ENCODE measurements at regions not wholly inside any gene's neighbourhood (a gene's known extent, or its start where the extent isn't known, plus 50 kb on each side); places are given as distances from the start of the nearest gene placed in this dataset.

- Mint-ChIP-seq H3K9me3 (peaks cover 6% of the 10 kb centered on the region), H3K4me3 (no peak overlapping the region), H3K27me3 (ENCODE audit: low read depth) (no peaks in the 10 kb centered on the region), H3K4me1 (no peaks in the 10 kb centered on the region), H3K27ac (ENCODE audit: unreplicated experiment) (no peak overlapping the region), H3K36me3 (ENCODE audit: low read depth) (no peaks in the 10 kb centered on the region)
- DNase-seq (ENCODE audit: low read depth, low spot score): no peak
- TF ChIP-seq CTCF (conservative IDR thresholded peaks at IDR 0.05): no peak
Observed at GRCh38 chr4:63269156-63269555, 1140.1 kb downstream of the TECRL start.

GRCh38 chr4:63233671-63234070 is 1175.6 kb downstream of the TECRL start:
- TF ChIP-seq CTCF (conservative IDR thresholded peaks at IDR 0.05): no peak
- Mint-ChIP-seq H3K27me3 (ENCODE audit: low read depth) (no peaks in the 10 kb centered on the region), H3K9me3 (no peaks in the 10 kb centered on the region), H3K4me1 (peaks cover 5% of the 10 kb centered on the region), H3K27ac (ENCODE audit: unreplicated experiment) (no peak overlapping the region), H3K36me3 (ENCODE audit: low read depth) (no peaks in the 10 kb centered on the region), H3K4me3 (no peak overlapping the region)
- DNase-seq (ENCODE audit: low read depth, low spot score): no peak

- no peak for TF ChIP-seq CTCF (conservative IDR thresholded peaks at IDR 0.05)
- H3K27me3 Mint-ChIP-seq (ENCODE audit: low read depth): no peaks in the 10 kb centered on the region
- no peak overlapping the region for H3K27ac Mint-ChIP-seq (ENCODE audit: unreplicated experiment)
- no peaks in the 10 kb centered on the region for H3K9me3 Mint-ChIP-seq
- no peak for DNase-seq (ENCODE audit: low read depth, low spot score)
- H3K4me3 Mint-ChIP-seq: no peak overlapping the region
- H3K4me1 Mint-ChIP-seq: peaks cover 5% of the 10 kb centered on the region
- H3K36me3 Mint-ChIP-seq (ENCODE audit: low read depth): no peaks in the 10 kb centered on the region
Observed at GRCh38 chr4:63232058-63232457, 1177.2 kb downstream of the TECRL start.

- peaks cover 7% of the 10 kb centered on the region for H3K4me1 Mint-ChIP-seq
- no peak for TF ChIP-seq CTCF (conservative IDR thresholded peaks at IDR 0.05)
- H3K36me3 Mint-ChIP-seq (ENCODE audit: low read depth): peaks cover 3% of the 10 kb centered on the region
- H3K27ac Mint-ChIP-seq (ENCODE audit: unreplicated experiment): no peak overlapping the region
- H3K4me3 Mint-ChIP-seq: no peak overlapping the region
- no peak for DNase-seq (ENCODE audit: low read depth, low spot score)
- H3K27me3 Mint-ChIP-seq (ENCODE audit: low read depth): no peaks in the 10 kb centered on the region
- peaks cover 4% of the 10 kb centered on the region for H3K9me3 Mint-ChIP-seq
Observed at GRCh38 chr4:63226229-63226628, 1183.0 kb downstream of the TECRL start.

- H3K36me3 Mint-ChIP-seq (ENCODE audit: low read depth): peaks cover 3% of the 10 kb centered on the region
- no peaks in the 10 kb centered on the region for H3K27me3 Mint-ChIP-seq (ENCODE audit: low read depth)
- no peak for TF ChIP-seq CTCF (conservative IDR thresholded peaks at IDR 0.05)
- H3K9me3 Mint-ChIP-seq: peaks cover 7% of the 10 kb centered on the region
- no peak overlapping the region for H3K27ac Mint-ChIP-seq (ENCODE audit: unreplicated experiment)
- peaks cover 15% of the 10 kb centered on the region for H3K4me1 Mint-ChIP-seq
- no peak for DNase-seq (ENCODE audit: low read depth, low spot score)
- H3K4me3 Mint-ChIP-seq: no peak overlapping the region
Observed at GRCh38 chr4:63222466-63222865, 1186.8 kb downstream of the TECRL start.

GRCh38 chr4:63221477-63221876 is 1187.8 kb downstream of the TECRL start:
- peaks cover 3% of the 10 kb centered on the region for H3K36me3 Mint-ChIP-seq (ENCODE audit: low read depth)
- TF ChIP-seq CTCF (conservative IDR thresholded peaks at IDR 0.05): no peak
- H3K27me3 Mint-ChIP-seq (ENCODE audit: low read depth): no peaks in the 10 kb centered on the region
- no peak overlapping the region for H3K4me3 Mint-ChIP-seq
- no peak for DNase-seq (ENCODE audit: low read depth, low spot score)
- peaks cover 14% of the 10 kb centered on the region for H3K4me1 Mint-ChIP-seq
- peaks cover 9% of the 10 kb centered on the region for H3K9me3 Mint-ChIP-seq
- no peak overlapping the region for H3K27ac Mint-ChIP-seq (ENCODE audit: unreplicated experiment)

Data from neural crest cell (in vitro differentiated cells).